Prostate gland (tissue), 2 donors: ENCODE measurements at regions not wholly inside any gene's neighbourhood (a gene's known extent, or its start where the extent isn't known, plus 50 kb on each side); places are given as distances from the start of the nearest gene placed in this dataset.

Experiments
- POLR2A ChIP-seq: fragments of 450-650 bp; IDR thresholded peaks from one replicate; pipeline ENCODE4 v1.6.1; 2016; ENCODE audit warnings: antibody characterized with exemption, mild to moderate bottlenecking
- POLR2AphosphoS5 ChIP-seq: sonication (generic); formaldehyde crosslinking; IDR thresholded peaks from one replicate; pipeline ENCODE4 v1.6.1; 2017; ENCODE audit warnings: antibody characterized with exemption
- TF ChIP-seq, protein P1 (sequence below), 4 experiments: fragments of 200-600 bp in 2 of 4; fragments of 450-650 bp in 2 of 4; sonication (generic) in 2 of 4; IDR thresholded peaks; 1 replicate in 3 of 4; 2 replicates in 1 of 4; pipeline ENCODE4 v1.5.1; 2016 to 2019; ENCODE audit warnings: antibody characterized with exemption in 4 of 4, mild to moderate bottlenecking in 2 of 4, moderate library complexity in 2 of 4

DNA sequence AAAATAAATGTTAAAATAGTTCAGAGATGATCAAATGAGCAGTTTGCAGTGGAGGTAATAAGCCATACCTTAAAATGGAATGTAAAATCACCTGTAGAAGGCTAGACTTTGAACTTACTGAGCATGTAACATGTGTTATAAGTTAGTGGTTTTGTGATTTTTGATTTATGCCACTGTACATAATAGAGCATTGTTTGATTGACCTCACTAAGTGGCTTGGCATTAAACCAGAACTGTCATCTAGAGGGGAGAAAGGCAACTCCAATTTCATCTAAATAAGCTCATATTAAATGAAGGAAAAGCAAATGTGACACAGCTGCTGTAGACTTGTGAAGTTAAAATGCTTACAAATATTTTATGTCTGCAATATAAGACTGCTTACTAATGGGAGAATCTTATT lies 387.9 kb downstream of the ZIC1 start:
- TF ChIP-seq, protein P1, sequence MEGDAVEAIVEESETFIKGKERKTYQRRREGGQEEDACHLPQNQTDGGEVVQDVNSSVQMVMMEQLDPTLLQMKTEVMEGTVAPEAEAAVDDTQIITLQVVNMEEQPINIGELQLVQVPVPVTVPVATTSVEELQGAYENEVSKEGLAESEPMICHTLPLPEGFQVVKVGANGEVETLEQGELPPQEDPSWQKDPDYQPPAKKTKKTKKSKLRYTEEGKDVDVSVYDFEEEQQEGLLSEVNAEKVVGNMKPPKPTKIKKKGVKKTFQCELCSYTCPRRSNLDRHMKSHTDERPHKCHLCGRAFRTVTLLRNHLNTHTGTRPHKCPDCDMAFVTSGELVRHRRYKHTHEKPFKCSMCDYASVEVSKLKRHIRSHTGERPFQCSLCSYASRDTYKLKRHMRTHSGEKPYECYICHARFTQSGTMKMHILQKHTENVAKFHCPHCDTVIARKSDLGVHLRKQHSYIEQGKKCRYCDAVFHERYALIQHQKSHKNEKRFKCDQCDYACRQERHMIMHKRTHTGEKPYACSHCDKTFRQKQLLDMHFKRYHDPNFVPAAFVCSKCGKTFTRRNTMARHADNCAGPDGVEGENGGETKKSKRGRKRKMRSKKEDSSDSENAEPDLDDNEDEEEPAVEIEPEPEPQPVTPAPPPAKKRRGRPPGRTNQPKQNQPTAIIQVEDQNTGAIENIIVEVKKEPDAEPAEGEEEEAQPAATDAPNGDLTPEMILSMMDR (IDR thresholded peaks at IDR 0.05), result no peak
- no peak for TF ChIP-seq POLR2A
- TF ChIP-seq POLR2AphosphoS5, result no peak
